AML-193 (cell line): ENCODE measurements at regions not wholly inside any gene's neighbourhood (a gene's known extent, or its start where the extent isn't known, plus 50 kb on each side); places are given as distances from the start of the nearest gene placed in this dataset.
"Not testable (repeated sequence)": the region's sequence is repeated elsewhere in the genome, so short reads cannot be mapped to it uniquely, and the experiment has no call there.

ENCODE experiments used
- DNase-seq, 2 experiments: peaks; one replicate each; lab custom pipeline; 2025; lab: John Stamatoyannopoulos, UW

DNA sequence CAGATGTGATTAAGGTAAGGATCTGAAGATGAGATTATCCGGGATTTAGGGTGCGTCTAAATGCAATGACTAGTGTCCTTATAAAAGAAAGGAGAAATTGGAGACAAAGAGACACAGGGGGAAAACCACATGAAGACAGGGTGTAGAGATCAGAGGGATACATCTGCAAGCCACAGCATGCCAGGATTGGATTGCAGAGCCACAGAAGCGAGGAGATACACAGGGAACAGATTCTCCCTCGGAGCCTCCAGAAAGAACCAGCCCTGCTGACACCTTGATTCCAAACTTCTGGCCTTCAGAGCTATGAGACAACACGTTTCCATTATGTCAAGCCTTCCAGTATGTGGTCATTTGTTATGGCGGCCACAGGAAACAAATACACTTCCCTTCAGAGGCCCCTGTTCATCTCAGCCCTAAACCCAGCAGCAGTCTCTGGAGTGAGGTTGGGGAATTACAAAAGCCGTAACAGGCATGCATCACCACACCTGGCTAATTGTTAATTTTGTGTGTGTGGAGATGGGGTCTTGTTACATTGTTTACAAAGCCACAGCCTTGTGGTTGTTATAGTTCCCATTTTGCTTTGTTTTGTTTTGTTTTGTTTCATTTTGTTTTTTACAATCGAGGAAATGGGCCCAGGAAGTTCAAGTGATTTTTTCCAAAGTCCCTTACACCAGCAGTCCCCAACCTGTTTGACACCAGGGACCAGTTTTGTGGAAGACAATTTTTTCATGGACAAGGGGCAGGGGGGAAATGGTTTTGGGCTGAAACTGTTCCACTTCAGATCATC, 51.6 kb upstream of the LYRM9 start:
- DNase-seq: no peak

DNA sequence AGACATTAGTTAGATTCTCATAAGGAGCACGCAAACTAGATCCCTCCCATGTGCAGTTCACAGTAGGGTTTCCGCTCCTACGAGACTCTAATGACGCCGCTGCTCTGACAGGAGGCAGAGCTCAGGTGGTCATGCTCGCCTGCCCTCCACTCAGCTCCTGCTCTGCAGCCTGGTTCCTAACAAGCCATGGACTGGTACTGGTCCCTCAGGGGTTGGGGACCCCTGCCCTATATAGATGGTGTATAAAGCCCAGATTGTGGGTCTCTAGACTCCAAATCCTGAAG, 52.1 kb upstream of the LYRM9 start:
- no peak for DNase-seq

DNA sequence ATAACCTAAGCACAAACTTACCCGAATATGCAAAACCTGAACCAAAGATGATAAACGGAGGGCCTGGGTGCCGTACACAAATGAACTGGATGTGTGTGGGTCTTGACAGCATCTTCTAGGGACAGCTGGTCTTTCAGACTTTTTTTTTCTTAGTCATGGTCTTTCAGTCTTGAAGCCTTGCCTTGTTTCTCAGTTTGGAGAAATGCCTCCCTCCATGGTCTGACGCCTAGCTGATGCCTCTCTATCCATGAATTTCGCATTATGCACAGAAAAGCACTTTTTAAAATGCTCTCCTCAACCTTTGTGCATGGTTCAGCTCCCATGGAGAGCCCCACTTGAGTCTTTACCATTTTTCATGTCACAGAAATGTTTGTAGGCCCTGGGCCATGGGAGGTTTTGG, 52.8 kb upstream of the LYRM9 start:
- no peak for DNase-seq

- DNase-seq: peak in 1 of 2 experiments; percentile 13
These were observed 53.3 kb upstream of the LYRM9 start for GRCh38 chr17:27946513-27946912.

DNA sequence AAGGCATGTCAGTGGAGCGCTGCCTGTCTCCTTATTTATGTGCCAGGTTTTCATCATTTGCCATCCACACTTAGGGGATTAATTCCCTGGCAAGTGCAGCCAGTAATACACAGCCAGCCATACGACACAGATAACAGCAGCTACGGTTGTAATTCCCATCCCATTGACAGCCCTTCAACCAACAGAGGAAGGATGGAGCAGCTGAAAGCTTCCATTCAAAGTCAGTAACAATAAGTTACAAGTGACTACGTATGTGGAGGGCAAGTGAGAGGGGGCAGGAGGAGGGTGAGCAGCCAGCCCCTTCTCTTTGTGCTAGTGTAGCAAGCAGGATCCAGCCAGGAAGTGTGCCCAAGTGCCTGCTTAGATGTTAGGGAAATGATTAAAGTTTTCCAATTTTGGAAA, 53.8 kb upstream of the LYRM9 start:
- no peak for DNase-seq

- DNase-seq: no peak
These were observed 56.1 kb upstream of the LYRM9 start for GRCh38 chr17:27949304-27949703.

- DNase-seq: not testable (repeated sequence)
These were observed 57.1 kb upstream of the LYRM9 start for GRCh38 chr17:27950225-27950624.

- DNase-seq: no peak
These were observed 57.8 kb upstream of the LYRM9 start for GRCh38 chr17:27950995-27951394.

- DNase-seq: no peak
These were observed 58.7 kb upstream of the LYRM9 start for GRCh38 chr17:27951872-27952271.

GRCh38 chr17:27952366-27952765, 59.2 kb upstream of the LYRM9 start:
- no peak for DNase-seq

DNA sequence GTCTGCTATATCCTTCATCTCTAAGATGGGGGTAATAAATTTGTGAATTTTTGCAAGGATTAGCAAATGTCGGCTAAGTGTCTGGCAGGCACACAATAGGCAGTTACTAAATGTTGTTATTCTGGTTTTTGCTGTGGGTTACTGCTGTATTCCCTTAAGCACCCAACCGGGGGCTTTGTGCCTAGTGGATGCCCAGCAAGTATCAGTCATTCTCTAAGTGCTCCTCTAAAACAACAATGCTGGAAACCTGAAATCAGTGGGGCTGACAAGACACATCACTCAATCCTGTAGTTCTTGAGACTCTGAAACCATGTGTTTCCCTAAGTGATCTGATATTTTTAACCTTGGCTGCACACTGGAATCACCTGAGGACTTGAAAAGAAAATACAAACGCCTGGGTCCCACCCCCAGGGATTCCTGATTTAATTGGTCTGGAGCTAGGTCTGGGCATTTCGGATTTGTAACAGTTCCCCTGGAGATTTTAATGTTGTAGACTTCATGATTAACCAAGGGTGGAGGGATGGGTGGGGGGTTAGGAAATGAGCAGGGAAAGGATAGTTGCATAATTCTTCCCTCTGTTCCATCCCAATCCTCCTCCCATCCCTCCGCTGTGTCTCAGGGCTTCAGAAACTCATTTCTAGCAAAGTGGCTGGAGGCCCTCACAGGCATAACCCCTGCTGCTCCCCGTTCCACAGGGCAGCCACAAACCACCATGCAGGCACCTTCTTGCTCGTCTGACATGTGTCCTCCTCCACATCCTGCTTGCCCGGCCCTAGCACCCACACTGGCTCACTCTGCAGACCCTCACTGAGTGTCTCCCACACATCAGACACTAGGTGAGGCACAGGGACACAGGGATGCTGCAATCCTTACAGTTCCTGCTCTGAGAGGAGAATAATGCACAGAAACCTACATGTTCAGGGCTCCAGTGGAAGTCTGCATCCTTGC, 61.7 kb upstream of the LYRM9 start:
- no peak for DNase-seq

DNA sequence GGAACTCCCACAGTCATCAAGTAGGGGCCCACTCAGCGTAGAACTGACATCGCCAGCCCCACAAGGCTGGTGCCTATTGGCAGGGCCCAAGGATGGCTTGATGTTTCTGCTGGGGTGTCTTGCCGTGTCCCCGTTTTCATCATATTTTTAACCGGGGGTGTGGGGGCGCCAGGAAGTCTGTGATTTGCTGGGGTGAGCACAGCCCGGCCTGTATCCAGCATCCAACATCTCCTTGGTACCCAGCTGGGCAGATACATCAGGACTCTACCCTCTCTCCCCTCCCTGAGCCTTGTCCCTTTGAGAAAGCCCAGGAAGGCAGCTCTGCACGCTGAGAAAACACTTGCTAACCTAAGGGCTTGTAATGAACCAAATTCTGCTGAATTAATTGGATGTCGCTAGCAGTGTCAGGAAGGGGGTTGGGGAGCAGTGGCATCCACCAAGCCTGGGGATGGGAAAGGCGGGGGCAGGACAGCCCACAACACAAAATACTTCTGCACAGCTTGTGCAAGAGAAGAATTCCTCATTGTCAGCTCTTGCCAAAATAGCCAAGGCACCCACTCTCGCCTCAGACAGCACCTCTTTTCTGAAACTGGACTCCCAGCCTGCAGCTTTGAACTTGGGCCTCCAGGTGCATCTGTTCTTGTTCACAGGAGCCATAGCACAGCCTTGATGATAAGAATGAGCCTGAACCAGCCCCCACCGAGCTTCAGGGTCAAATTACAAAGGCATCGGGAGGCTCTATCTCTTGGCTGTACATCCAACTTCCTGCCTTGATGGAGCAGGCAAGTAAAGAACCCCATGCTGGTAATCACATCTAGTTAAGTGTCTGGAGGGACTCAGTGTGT, 63.7 kb upstream of the LYRM9 start:
- no peak for DNase-seq

GRCh38 chr17:27957446-27957793, 64.3 kb upstream of the LYRM9 start:
- not testable (repeated sequence) for DNase-seq

- DNase-seq: no peak
These were observed 65.7 kb upstream of the LYRM9 start for GRCh38 chr17:27958708-27959381.

DNA sequence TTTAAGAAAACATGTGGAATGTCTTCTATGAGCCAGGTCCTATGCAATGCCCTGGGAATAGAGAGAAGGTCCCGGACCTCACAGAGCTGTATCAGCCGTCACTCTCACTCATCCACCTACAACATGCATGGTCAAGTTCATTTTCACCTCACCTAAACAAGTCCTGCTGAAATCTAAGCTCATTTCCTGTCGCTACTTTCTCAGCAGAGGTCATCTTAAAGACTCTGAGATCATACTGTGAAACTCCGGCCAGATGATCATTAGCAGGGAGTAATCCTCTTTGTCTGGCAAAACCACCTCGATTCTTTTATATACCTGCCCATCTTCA, 66.2 kb upstream of the LYRM9 start:
- DNase-seq: no peak

DNA sequence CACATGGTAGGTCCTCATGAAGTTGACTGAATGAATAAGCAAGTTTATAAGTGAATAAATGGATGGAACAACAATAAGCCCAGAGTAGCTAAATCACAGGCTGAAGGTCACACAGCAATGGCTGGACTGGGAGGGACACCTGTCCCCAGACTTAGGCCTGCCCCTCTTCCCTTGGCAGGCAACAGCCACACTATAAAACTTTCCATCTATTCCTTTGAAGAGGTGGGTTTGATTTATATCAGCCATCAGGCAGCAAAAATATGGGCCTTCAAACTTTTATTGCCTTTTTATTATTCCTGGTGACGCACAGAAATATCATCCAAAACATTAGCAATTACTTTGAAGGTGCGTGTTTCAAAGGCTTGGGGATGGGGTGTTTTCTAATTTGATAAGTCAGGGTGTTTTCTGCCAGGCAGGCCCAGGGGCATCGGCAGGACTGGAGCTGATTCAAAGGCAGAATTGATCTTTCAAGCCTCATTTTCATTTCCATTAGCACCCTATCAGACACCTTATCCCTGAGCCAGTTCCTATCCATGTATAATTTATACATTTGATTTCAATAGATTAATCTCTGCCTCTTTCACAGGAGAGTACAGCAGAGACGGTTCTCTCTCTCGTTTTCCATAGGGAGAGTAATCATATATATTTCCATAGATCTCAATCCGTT, 67.2 kb upstream of the LYRM9 start:
- DNase-seq: no peak

DNA sequence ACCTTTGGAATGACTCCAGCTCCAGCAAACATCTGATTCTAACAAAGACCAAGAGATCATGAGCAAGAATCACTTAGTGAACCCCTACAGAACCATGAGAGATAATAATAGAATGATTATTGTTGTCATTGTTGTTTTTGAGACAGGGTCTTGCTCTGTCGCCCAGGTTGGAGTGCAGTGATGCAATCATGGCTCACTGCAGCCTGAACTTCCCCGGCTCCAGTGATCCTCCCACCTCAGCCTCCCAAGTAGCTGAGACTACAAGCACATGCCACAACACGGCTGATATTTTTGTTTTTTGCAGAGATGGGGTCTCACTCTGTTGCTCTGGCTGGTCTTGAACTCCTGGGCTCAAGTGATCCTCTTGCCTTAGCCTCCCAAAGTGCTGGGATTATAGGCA, 69.4 kb upstream of the LYRM9 start:
- DNase-seq: not testable (repeated sequence)

- DNase-seq: no peak
These were observed 72.1 kb upstream of the LYRM9 start for GRCh38 chr17:27965224-27965623.

- DNase-seq: no peak
These were observed 74.2 kb upstream of the NLK start for GRCh38 chr17:27968206-27968732.

DNA sequence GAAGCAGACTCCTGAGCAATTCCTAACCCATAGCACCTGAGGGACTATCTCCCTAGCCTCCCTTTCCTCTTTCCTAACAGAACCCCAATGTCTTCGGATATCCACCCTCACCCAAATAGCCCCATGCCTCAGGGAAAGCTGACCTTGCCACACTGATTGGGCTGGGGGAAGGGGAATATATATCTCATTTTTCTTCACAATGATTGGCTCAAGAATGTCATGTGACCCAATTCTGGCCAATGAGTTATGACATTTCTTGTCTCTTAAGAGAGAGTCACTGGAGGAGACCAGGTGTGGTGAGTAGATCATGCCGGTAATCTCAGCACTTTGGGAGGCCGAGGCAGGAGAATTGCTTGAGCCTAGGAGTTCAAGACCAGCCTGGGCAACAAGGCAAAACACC, 71.9 kb upstream of the NLK start:
- no peak for DNase-seq
